ENCODE measurements at regions not wholly inside any gene's neighbourhood (a gene's known extent, or its start where the extent isn't known, plus 50 kb on each side); places are given as distances from the start of the nearest gene placed in this dataset.
A peak's percentile ranks its signal among the peaks of the same experiment; 100 is the strongest.

DNA sequence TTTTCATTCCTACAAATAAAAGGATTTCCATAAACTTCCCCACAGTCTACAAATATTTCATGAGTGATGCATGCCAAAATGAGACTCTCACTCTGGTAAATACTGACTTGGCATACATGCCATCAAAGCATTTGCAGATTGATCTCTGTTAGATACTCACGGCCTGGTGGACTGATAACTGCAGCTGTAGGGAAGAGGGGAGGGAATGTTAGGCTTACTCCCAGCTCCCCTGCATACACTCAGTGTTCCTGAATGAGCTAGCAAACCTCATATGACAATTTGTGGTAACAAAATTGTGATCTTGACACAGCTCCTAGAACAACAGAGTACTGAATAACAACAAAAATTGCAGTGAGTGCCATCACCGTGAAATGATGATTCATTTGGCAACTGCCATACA is 435.3 kb downstream of the NR2F1-AS1 start:
- Histone ChIP-seq H3K4me3 (no peak overlapping the region), H3K4me1 (no peaks in the 10 kb centered on the region), H3K27ac (no peak overlapping the region), H3K9me3 (no peaks in the 10 kb centered on the region), H3K27me3 (no peaks in the 10 kb centered on the region), H3K36me3 (no peaks in the 10 kb centered on the region)
- intact Hi-C loops (cut with DNase I), result no loop called here
- ATAC-seq, result no peak
- 75 to 80% (median 78%) methylated on average over 2 of the region's 2 CpGs for WGBS, 4 donors
- DNase-seq, result no peak
- TF ChIP-seq, protein P1, sequence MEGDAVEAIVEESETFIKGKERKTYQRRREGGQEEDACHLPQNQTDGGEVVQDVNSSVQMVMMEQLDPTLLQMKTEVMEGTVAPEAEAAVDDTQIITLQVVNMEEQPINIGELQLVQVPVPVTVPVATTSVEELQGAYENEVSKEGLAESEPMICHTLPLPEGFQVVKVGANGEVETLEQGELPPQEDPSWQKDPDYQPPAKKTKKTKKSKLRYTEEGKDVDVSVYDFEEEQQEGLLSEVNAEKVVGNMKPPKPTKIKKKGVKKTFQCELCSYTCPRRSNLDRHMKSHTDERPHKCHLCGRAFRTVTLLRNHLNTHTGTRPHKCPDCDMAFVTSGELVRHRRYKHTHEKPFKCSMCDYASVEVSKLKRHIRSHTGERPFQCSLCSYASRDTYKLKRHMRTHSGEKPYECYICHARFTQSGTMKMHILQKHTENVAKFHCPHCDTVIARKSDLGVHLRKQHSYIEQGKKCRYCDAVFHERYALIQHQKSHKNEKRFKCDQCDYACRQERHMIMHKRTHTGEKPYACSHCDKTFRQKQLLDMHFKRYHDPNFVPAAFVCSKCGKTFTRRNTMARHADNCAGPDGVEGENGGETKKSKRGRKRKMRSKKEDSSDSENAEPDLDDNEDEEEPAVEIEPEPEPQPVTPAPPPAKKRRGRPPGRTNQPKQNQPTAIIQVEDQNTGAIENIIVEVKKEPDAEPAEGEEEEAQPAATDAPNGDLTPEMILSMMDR (IDR thresholded peaks at IDR 0.05), result no peak
- TF ChIP-seq POLR2A (IDR thresholded peaks at IDR 0.05), result no peak

DNA sequence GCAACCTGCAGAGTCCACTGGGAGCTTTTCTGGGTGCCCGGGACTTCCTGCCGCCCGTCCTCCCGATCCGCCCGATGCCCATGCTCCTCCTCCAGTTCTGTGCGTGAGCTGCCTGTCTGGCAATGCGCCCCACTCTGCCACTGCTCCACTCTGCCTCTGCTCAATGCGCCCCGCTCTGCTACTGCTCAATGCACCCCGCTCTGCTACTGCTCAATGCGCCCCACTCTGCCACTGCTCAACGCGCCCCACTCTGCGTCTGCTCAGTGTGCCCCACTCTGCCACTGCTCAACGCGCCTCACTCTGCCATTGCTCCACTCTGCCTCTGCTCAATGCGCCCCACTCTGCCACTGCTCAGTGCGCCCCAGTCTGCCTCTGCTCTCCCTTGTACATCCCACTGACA is 436.0 kb downstream of the NR2F1-AS1 start:
- ATAC-seq (no peak), DNase-seq (no peak)
- H3K36me3 ChIP-seq, result no peaks in the 10 kb centered on the region
- H3K27ac ChIP-seq, result no peak overlapping the region
- no peak overlapping the region for H3K4me3 ChIP-seq
- H3K27me3 ChIP-seq, result no peaks in the 10 kb centered on the region
- no peaks in the 10 kb centered on the region for H3K4me1 ChIP-seq
- no peak for TF ChIP-seq POLR2A (IDR thresholded peaks at IDR 0.05)
- TF ChIP-seq, protein P1 (IDR thresholded peaks at IDR 0.05), result no peak
- intact Hi-C loops (cut with DNase I), result no loop called here
- H3K9me3 ChIP-seq, result no peaks in the 10 kb centered on the region
- 94 to 97% (median 95%) methylated on average over 19 of the region's 19 CpGs for WGBS, 4 donors

DNA sequence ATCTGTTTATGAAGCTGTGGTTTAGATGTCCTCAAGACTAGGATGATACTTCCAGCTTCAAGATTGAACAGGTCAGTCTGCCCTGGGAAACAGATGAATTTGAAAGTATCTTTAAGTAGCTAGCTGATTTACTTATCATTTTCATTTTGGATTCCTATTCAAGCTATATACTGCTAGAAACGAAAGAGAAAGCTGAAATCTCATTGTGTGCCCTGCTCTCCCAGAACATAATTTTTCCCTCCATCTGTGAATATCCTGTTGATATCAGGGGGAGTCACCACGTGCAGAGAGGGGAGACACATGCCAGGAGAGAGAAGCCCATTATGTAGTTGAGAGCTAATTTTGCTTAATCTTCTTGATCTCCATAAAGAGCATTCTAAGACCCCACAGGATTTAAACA is 439.1 kb downstream of the NR2F1-AS1 start:
- 41 to 57% (median 46%) methylated on average over 2 of the region's 2 CpGs for WGBS, 4 donors
- no peak for ATAC-seq

DNA sequence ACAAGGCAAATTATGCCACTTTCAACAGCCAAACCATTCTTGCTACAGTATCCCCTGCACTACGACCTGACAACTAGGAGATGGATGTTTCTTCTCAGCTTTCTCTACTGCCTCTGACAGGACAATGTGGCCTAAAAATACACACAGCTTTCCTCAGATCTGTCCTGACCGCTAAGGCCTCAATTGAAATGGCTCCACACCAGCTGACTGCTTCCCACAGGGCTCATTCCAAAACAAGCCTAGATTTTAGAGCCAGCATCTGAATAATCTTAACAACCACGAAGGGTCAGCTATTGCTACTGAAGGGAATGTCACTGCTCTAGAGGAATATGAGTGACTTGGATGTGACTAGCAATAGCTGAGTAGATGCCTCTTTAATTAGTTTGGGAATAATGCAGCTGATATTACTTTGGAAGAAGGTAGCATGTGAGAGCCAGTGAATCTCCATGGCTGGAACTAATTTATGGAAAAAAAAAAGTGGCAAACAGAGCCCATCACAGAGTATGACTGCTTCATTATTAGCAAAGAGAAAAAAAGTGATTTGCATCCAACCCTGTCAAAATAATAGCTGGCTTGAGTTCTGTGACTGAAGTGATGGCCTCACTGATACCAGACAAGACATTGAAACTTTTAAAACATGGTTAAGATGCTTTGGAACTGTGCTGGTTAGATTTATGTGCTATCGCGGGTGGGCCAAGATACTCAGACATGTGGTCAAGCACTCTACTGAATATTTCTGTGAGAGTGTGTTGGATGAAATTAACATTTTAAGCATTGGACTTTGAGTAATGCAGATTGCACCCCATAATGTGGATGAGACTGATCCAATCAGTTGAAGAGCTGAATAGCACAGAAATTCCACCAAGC is 450.2 kb downstream of the NR2F1-AS1 start:
- Histone ChIP-seq H3K36me3 (no peaks in the 10 kb centered on the region), H3K4me1 (peaks cover 0 to 44% (median 6%) of the 10 kb centered on the region in 12 donors), H3K9me3 (no peaks in the 10 kb centered on the region), H3K27ac (peak overlapping the region in 3 of 12 donors; percentile 18 to 26 (median 19)), H3K27me3 (no peaks in the 10 kb centered on the region), H3K4me3 (no peak overlapping the region)
- DNase-seq, result peak in 3 of 5 donors; percentile 20 to 32 (median 20)
- no peak for TF ChIP-seq POLR2A (IDR thresholded peaks at IDR 0.05)
- TF ChIP-seq, protein P1 (IDR thresholded peaks at IDR 0.05), result no peak
- peak; percentile 82 to 89 (median 86) for ATAC-seq
- intact Hi-C loops (cut with DNase I), result no loop called here
- 41 to 51% (median 48%) methylated on average over 5 of the region's 5 CpGs for WGBS, 4 donors

More for the DNA sequence above, 439.1 kb downstream of the NR2F1-AS1 start:
- Histone ChIP-seq H3K9me3 (no peaks in the 10 kb centered on the region), H3K4me1 (no peaks in the 10 kb centered on the region), H3K27me3 (no peaks in the 10 kb centered on the region), H3K4me3 (no peak overlapping the region), H3K27ac (no peak overlapping the region), H3K36me3 (no peaks in the 10 kb centered on the region)
- DNase-seq, result no peak
- no peak for TF ChIP-seq POLR2A (IDR thresholded peaks at IDR 0.05)
- TF ChIP-seq, protein P1 (IDR thresholded peaks at IDR 0.05), result no peak
- intact Hi-C loops (cut with DNase I), result no loop called here

All from heart left ventricle (tissue), 16 donors.